Esophagus (tissue), 2 donors: ENCODE measurements at regions not wholly inside any gene's neighbourhood (a gene's known extent, or its start where the extent isn't known, plus 50 kb on each side); places are given as distances from the start of the nearest gene placed in this dataset.

Source experiments
- H3K27ac ChIP-seq, 2 donors: one replicate each; pipeline ENCODE4 v1.5.1; 2013; ENCODE audit warnings: low read depth in 2 of 2, mild to moderate bottlenecking in 2 of 2, inconsistent platforms in 1 of 2, low read length in 1 of 2, moderate library complexity in 1 of 2
- H3K27me3 ChIP-seq, 2 donors: one replicate each; pipeline ENCODE4 v1.6.1; 2013; ENCODE audit warnings: low read length in 2 of 2, control low read depth in 1 of 2, mild to moderate bottlenecking in 1 of 2; ENCODE audit not compliant: insufficient read depth in 2 of 2, control insufficient read depth in 1 of 2
- H3K36me3 ChIP-seq, 2 donors: one replicate each; pipeline ENCODE4 v1.6.1; 2013; ENCODE audit warnings: low read length in 1 of 2; ENCODE audit not compliant: control insufficient read depth in 2 of 2, insufficient read depth in 2 of 2
- H3K4me1 ChIP-seq, 2 donors: one replicate each; pipeline ENCODE4 v1.6.1; 2013; ENCODE audit warnings: low read length in 1 of 2; ENCODE audit not compliant: control insufficient read depth in 2 of 2, insufficient read depth in 2 of 2
- H3K4me3 ChIP-seq, 2 donors: one replicate each; pipeline ENCODE4 v1.5.1; 2013; ENCODE audit warnings: low read length in 2 of 2, mild to moderate bottlenecking in 2 of 2, low read depth in 1 of 2, moderate library complexity in 1 of 2
- H3K9me3 ChIP-seq, 2 donors: one replicate each; pipeline ENCODE4 v1.6.1; 2013; ENCODE audit warnings: mild to moderate bottlenecking in 2 of 2, low read depth in 1 of 2, low read length in 1 of 2, moderate library complexity in 1 of 2; ENCODE audit not compliant: control insufficient read depth in 2 of 2, insufficient read depth in 1 of 2
- WGBS, 2 donors: extraction: QIAGEN DNeasy Blood & Tissue Kit; methylation state at CpG; one replicate each; pipeline ENCODE4 v1.1.7; 2013; 5-methylcytosine and 5-hydroxymethylcytosine counted together
- donor health status: healthy with polysubstance abuse.
- donor health status: Bipolar disorder and iron deficiency.

- Histone ChIP-seq H3K4me3 (no peak overlapping the region), H3K27me3 (no peaks in the 10 kb centered on the region), H3K27ac (no peak overlapping the region), H3K9me3 (no peaks in the 10 kb centered on the region), H3K36me3 (no peaks in the 10 kb centered on the region), H3K4me1 (no peaks in the 10 kb centered on the region)
- WGBS, 2 donors = 95 to 97% methylated on average over 7 of the region's 7 CpGs
Observed at GRCh38 chr4:174438711-174439110, 83.6 kb downstream of the HPGD start.

GRCh38 chr4:174437749-174438148 lies 84.5 kb downstream of the HPGD start:
- Histone ChIP-seq H3K9me3 (no peaks in the 10 kb centered on the region), H3K27ac (no peak overlapping the region), H3K4me1 (no peaks in the 10 kb centered on the region), H3K4me3 (no peak overlapping the region), H3K27me3 (no peaks in the 10 kb centered on the region), H3K36me3 (no peaks in the 10 kb centered on the region)
- 41 to 42% methylated on average over 1 of the region's 1 CpG for WGBS, 2 donors

GRCh38 chr4:174437324-174437723 lies 85.0 kb downstream of the HPGD start:
- WGBS, 2 donors = 21 to 33% methylated on average over 2 of the region's 2 CpGs
- Histone ChIP-seq H3K4me1 (no peaks in the 10 kb centered on the region), H3K4me3 (no peak overlapping the region), H3K9me3 (no peaks in the 10 kb centered on the region), H3K36me3 (no peaks in the 10 kb centered on the region), H3K27me3 (no peaks in the 10 kb centered on the region), H3K27ac (no peak overlapping the region)

GRCh38 chr4:174436377-174436776 lies 85.9 kb downstream of the HPGD start:
- H3K27ac ChIP-seq = no peak overlapping the region
- WGBS, 2 donors = 81 to 91% methylated on average over 1 of the region's 1 CpG
- no peak overlapping the region for H3K4me3 ChIP-seq

GRCh38 chr4:174435974-174436373 lies 86.3 kb downstream of the HPGD start:
- WGBS, 2 donors = 88 to 93% methylated on average over 2 of the region's 2 CpGs
- H3K27ac ChIP-seq = no peak overlapping the region

More at GRCh38 chr4:174436377-174436776, 85.9 kb downstream of the HPGD start:
- Histone ChIP-seq H3K27me3 (no peaks in the 10 kb centered on the region), H3K4me1 (no peaks in the 10 kb centered on the region), H3K9me3 (no peaks in the 10 kb centered on the region), H3K36me3 (no peaks in the 10 kb centered on the region)

GRCh38 chr4:174434455-174434854 lies 87.8 kb downstream of the HPGD start:
- Histone ChIP-seq H3K9me3 (no peaks in the 10 kb centered on the region), H3K27ac (no peak overlapping the region), H3K4me3 (no peak overlapping the region), H3K27me3 (no peaks in the 10 kb centered on the region), H3K4me1 (no peaks in the 10 kb centered on the region), H3K36me3 (no peaks in the 10 kb centered on the region)
- WGBS, 2 donors = 82 to 93% methylated on average over 4 of the region's 4 CpGs

More at GRCh38 chr4:174435974-174436373, 86.3 kb downstream of the HPGD start:
- Histone ChIP-seq H3K36me3 (no peaks in the 10 kb centered on the region), H3K4me3 (no peak overlapping the region), H3K9me3 (no peaks in the 10 kb centered on the region), H3K27me3 (no peaks in the 10 kb centered on the region), H3K4me1 (no peaks in the 10 kb centered on the region)

- no peaks in the 10 kb centered on the region for H3K9me3 ChIP-seq
- H3K4me1 ChIP-seq = peaks cover 0 to 4% of the 10 kb centered on the region in 2 donors
- H3K27ac ChIP-seq = no peak overlapping the region
- no peaks in the 10 kb centered on the region for H3K27me3 ChIP-seq
- WGBS, 2 donors = 79 to 81% methylated on average over 4 of the region's 4 CpGs
- H3K4me3 ChIP-seq = no peak overlapping the region
- H3K36me3 ChIP-seq = no peaks in the 10 kb centered on the region
Observed at GRCh38 chr4:174430576-174430975, 91.7 kb downstream of the HPGD start.

- peaks cover 0 to 4% of the 10 kb centered on the region in 2 donors for H3K4me1 ChIP-seq
- no peak overlapping the region for H3K27ac ChIP-seq
- no peaks in the 10 kb centered on the region for H3K27me3 ChIP-seq
- no peaks in the 10 kb centered on the region for H3K36me3 ChIP-seq
- WGBS, 2 donors = 91 to 94% methylated on average over 1 of the region's 1 CpG
- H3K4me3 ChIP-seq = no peak overlapping the region
- H3K9me3 ChIP-seq = no peaks in the 10 kb centered on the region
Observed at GRCh38 chr4:174429701-174430410, 92.4 kb downstream of the HPGD start.

- Histone ChIP-seq H3K27ac (no peak overlapping the region), H3K27me3 (no peaks in the 10 kb centered on the region), H3K4me3 (no peak overlapping the region), H3K9me3 (no peaks in the 10 kb centered on the region), H3K36me3 (no peaks in the 10 kb centered on the region), H3K4me1 (peaks cover 0 to 4% of the 10 kb centered on the region in 2 donors)
- 76 to 82% methylated on average over 4 of the region's 4 CpGs for WGBS, 2 donors
Observed at GRCh38 chr4:174427571-174428140, 94.6 kb downstream of the HPGD start.

GRCh38 chr4:174425669-174426068 lies 96.6 kb downstream of the HPGD start:
- H3K4me3 ChIP-seq = no peak overlapping the region
- no peaks in the 10 kb centered on the region for H3K27me3 ChIP-seq
- WGBS, 2 donors = 94% methylated on average over 1 of the region's 1 CpG
- no peaks in the 10 kb centered on the region for H3K9me3 ChIP-seq
- H3K27ac ChIP-seq = no peak overlapping the region
- H3K4me1 ChIP-seq = peaks cover 0 to 4% of the 10 kb centered on the region in 2 donors
- no peaks in the 10 kb centered on the region for H3K36me3 ChIP-seq
